IMR-90 (cell line): ENCODE measurements at regions not wholly inside any gene's neighbourhood (a gene's known extent, or its start where the extent isn't known, plus 50 kb on each side); places are given as distances from the start of the nearest gene placed in this dataset.

Experiments used
- ATAC-seq: fragments of 200-7000 bp; cut with Tn5 transposase; 2 replicates; pipeline ENCODE4 v1.9.1; 2020; ENCODE audit warnings: low read depth, mild to moderate bottlenecking, moderate library complexity
- BruUV-seq: library from RNA; stranded (reverse); fragments of 400-500 nt; replicated peaks from 2 replicates; lab custom pipeline; 2021; lab: Mats Ljungman, UMichigan
- CTCF ChIA-PET: fragments of 300-600 bp; formaldehyde crosslinking; extraction: SDS; loops from one replicate; lab custom pipeline; 2021; ENCODE audit warnings: antibody characterized with exemption; lab: Yijun Ruan, JAX
- POLR2A ChIA-PET: fragments of 300-600 bp; sonication (Branson Sonifier 250); formaldehyde crosslinking; loops from one replicate; lab custom pipeline; 2022; ENCODE audit warnings: antibody characterized with exemption; ENCODE audit not compliant: unreplicated experiment; lab: Charles Lee
- DNase-seq: peaks from one replicate; pipeline ENCODE4 v3.0.0; 2013
- H2AFZ ChIP-seq: replicated peaks from 2 replicates; pipeline ENCODE3; 2013; ENCODE audit warnings: low read length, mild to moderate bottlenecking; ENCODE audit not compliant: poor library complexity
- H2AK5ac ChIP-seq: 2 replicates; pipeline ENCODE4 v1.6.1; 2013; ENCODE audit warnings: low read depth, low read length, inconsistent platforms
- H2AK9ac ChIP-seq: replicated peaks from 2 replicates; pipeline ENCODE3; 2013; ENCODE audit warnings: mild to moderate bottlenecking, low read depth, low read length, moderate library complexity; ENCODE audit not compliant: poor library complexity
- H2BK120ac ChIP-seq: 2 replicates; pipeline ENCODE4 v1.6.1; 2013; ENCODE audit warnings: low read depth, low read length, inconsistent platforms
- H2BK15ac ChIP-seq: 3 replicates; pipeline ENCODE4 v1.6.1; 2013; ENCODE audit warnings: low read depth, low read length, inconsistent platforms
- H2BK20ac ChIP-seq: 2 replicates; pipeline ENCODE4 v1.6.1; 2013; ENCODE audit warnings: low read depth, mild to moderate bottlenecking, inconsistent platforms, low read length, moderate library complexity
- H2BK5ac ChIP-seq: 2 replicates; pipeline ENCODE4 v1.6.1; 2013; ENCODE audit warnings: mild to moderate bottlenecking, low read depth, low read length, inconsistent platforms; ENCODE audit not compliant: poor library complexity, severe bottlenecking
- H3K14ac ChIP-seq: replicated peaks from 2 replicates; pipeline ENCODE4 v1.6.1; 2013; ENCODE audit warnings: low read depth, low read length, inconsistent platforms
- H3K18ac ChIP-seq: 2 replicates; pipeline ENCODE4 v1.6.1; 2013; ENCODE audit warnings: low read depth, low read length, control low read depth
- H3K23ac ChIP-seq: 2 replicates; pipeline ENCODE4 v1.6.1; 2013; ENCODE audit warnings: low read depth, low read length, inconsistent platforms
- H3K27ac ChIP-seq: 2 replicates; pipeline ENCODE4 v1.5.1; 2013; ENCODE audit warnings: mild to moderate bottlenecking, control low read depth, low read length; ENCODE audit not compliant: insufficient read depth
- H3K27me3 ChIP-seq: 2 replicates; pipeline ENCODE4 v1.6.1; 2013; ENCODE audit warnings: low read length; ENCODE audit not compliant: control insufficient read depth, insufficient read depth
- H3K36me3 ChIP-seq: 2 replicates; pipeline ENCODE4 v1.6.1; 2013; ENCODE audit warnings: low read length, mixed read lengths; ENCODE audit not compliant: control insufficient read depth, insufficient read depth
- H3K4ac ChIP-seq: 2 replicates; pipeline ENCODE4 v1.6.1; 2013; ENCODE audit warnings: low read depth, low read length, inconsistent platforms
- H3K4me1 ChIP-seq: 2 replicates; pipeline ENCODE4 v1.6.1; 2013; ENCODE audit warnings: low read length, mixed read lengths; ENCODE audit not compliant: control insufficient read depth, insufficient read depth
- H3K4me2 ChIP-seq: 2 replicates; pipeline ENCODE4 v1.6.1; 2013; ENCODE audit warnings: low read depth, mild to moderate bottlenecking, control low read depth, low read length, moderate library complexity
- H3K4me3 ChIP-seq: 2 replicates; pipeline ENCODE4 v1.5.1; 2013; ENCODE audit warnings: low read depth, mild to moderate bottlenecking, control low read depth, low read length, moderate library complexity; ENCODE audit not compliant: insufficient read depth
- H3K56ac ChIP-seq: 2 replicates; pipeline ENCODE4 v1.6.1; 2013; ENCODE audit warnings: low read length, inconsistent platforms; ENCODE audit not compliant: insufficient read depth; ENCODE audit errors: extremely low read depth
- H3K79me1 ChIP-seq, 2 experiments: 2 replicates each; pipeline ENCODE4 v1.6.1; 2013; ENCODE audit warnings: low read length in 2 of 2, inconsistent platforms in 1 of 2, low read depth in 1 of 2
- H3K9ac ChIP-seq: 2 replicates; pipeline ENCODE4 v1.6.1; 2013; ENCODE audit warnings: low read depth, low read length, control low read depth
- H3K9me1 ChIP-seq: 2 replicates; pipeline ENCODE4 v1.6.1; 2013; ENCODE audit warnings: low read length, inconsistent platforms; ENCODE audit not compliant: insufficient read depth
- H3K9me3 ChIP-seq: 2 replicates; pipeline ENCODE4 v1.6.1; 2013; ENCODE audit warnings: low read length; ENCODE audit not compliant: control insufficient read depth, insufficient read depth
- H4K20me1 ChIP-seq: 2 replicates; pipeline ENCODE4 v1.6.1; 2013; ENCODE audit warnings: low read length, inconsistent platforms; ENCODE audit not compliant: insufficient read depth
- H4K5ac ChIP-seq: 2 replicates; pipeline ENCODE4 v1.6.1; 2013; ENCODE audit warnings: mild to moderate bottlenecking, low read depth, low read length, control low read depth
- H4K8ac ChIP-seq, 2 experiments: 2 replicates each; pipeline ENCODE4 v1.6.1; 2013; ENCODE audit warnings: low read depth in 2 of 2, low read length in 2 of 2, control low read depth in 1 of 2, inconsistent platforms in 1 of 2
- H4K91ac ChIP-seq: 2 replicates; pipeline ENCODE4 v1.6.1; 2013; ENCODE audit warnings: low read depth, low read length, inconsistent platforms; ENCODE audit not compliant: insufficient read depth
- CTCF ChIP-seq: conservative IDR thresholded peaks from 2 replicates; pipeline ENCODE4 v1.5.1; 2012; ENCODE audit warnings: mild to moderate bottlenecking, low read depth, low read length, improper control_type of control experiment
- ELK1 ChIP-seq: fragments of 150-350 bp; IDR thresholded peaks from 2 replicates; pipeline ENCODE4 v1.6.1; 2016; ENCODE audit warnings: low read depth, mild to moderate bottlenecking, low read length, moderate library complexity, borderline replicate concordance
- MXI1 ChIP-seq: IDR thresholded peaks from 2 replicates; pipeline ENCODE4 v1.6.1; 2012; ENCODE audit warnings: low read depth, mild to moderate bottlenecking, low read length, moderate library complexity, borderline replicate concordance
- POLR2A ChIP-seq: IDR thresholded peaks from 2 replicates; pipeline ENCODE4 v1.6.1; 2012; ENCODE audit warnings: mild to moderate bottlenecking, low read depth, low read length
- RFX5 ChIP-seq: IDR thresholded peaks from 2 replicates; pipeline ENCODE4 v1.8.0; 2012; ENCODE audit warnings: low read depth, mild to moderate bottlenecking, low read length, moderate library complexity
- USF2 ChIP-seq: fragments of 150-350 bp; IDR thresholded peaks from 2 replicates; pipeline ENCODE4 v1.6.1; 2017; ENCODE audit warnings: mild to moderate bottlenecking, antibody characterized with exemption, low read length, low read depth
- WGBS, 2 experiments: methylation state at CpG; one replicate each; pipeline versions ENCODE4 v1.1.5 to v1.1.7; 2013; ENCODE audit warnings: missing lambda C conversion rate in 2 of 2; ENCODE audit not compliant: insufficient read length in 1 of 2; ENCODE audit errors: extremely low coverage in 2 of 2; 5-methylcytosine and 5-hydroxymethylcytosine counted together
- dilution Hi-C: fragments of 300-500 bp; cut with HindIII; formaldehyde crosslinking; loops from one replicate; pipeline ENCODE4 v1.14.3; 2018; ENCODE audit warnings: low sequenced_read_pairs; ENCODE audit not compliant: unreplicated experiment
- in situ Hi-C: fragments of 300-500 bp; cut with MboI; formaldehyde crosslinking; loops from 3 replicates; pipeline ENCODE4 v1.14.3; 2019; ENCODE audit warnings: low sequenced_read_pairs, inconsistent platforms, mixed read lengths
- intact Hi-C: fragments of 100-400 bp; cut with micrococcal nuclease; formaldehyde crosslinking; loops from 2 replicates; pipeline ENCODE4 v1.10.0; 2022

GRCh38 chr3:80688814-80689213 lies 921.0 kb upstream of the ROBO1 start:
- Histone ChIP-seq H2AFZ (no peak overlapping the region), H3K23ac (no peak overlapping the region), H3K4ac (no peak overlapping the region), H4K5ac (no peak overlapping the region), H3K4me1 (no peaks in the 10 kb centered on the region), H2AK5ac (no peak overlapping the region), H2AK9ac (no peak overlapping the region), H2BK120ac (no peak overlapping the region), H3K36me3 (no peaks in the 10 kb centered on the region), H2BK15ac (no peak overlapping the region), H3K14ac (no peak overlapping the region), H3K9me1 (no peaks in the 10 kb centered on the region), H3K27ac (no peak overlapping the region), H2BK5ac (no peak overlapping the region), H3K9me3 (no peaks in the 10 kb centered on the region), H3K56ac (no peak overlapping the region), H3K18ac (no peak overlapping the region), H3K4me2 (no peak overlapping the region), H4K91ac (no peak overlapping the region), H3K27me3 (no peaks in the 10 kb centered on the region), H2BK20ac (no peak overlapping the region), H4K8ac (no peak overlapping the region), H3K4me3 (no peak overlapping the region), H3K9ac (no peak overlapping the region), H3K79me1 (no peaks in the 10 kb centered on the region), H4K20me1 (no peaks in the 10 kb centered on the region)
- BruUV-seq = no TSS peak
- DNase-seq = no peak
- POLR2A ChIA-PET = no interaction called here
- CTCF ChIA-PET = no interaction called here
- no peak for TF ChIP-seq ELK1
- 0 out of 2 replicates have a peak, but pooled peaks have one; percentile 24 for TF ChIP-seq CTCF
- no peak for TF ChIP-seq MXI1
- TF ChIP-seq RFX5 = no peak
- TF ChIP-seq USF2 = no peak
- TF ChIP-seq POLR2A = no peak
- intact Hi-C loops = no loop called here
- in situ Hi-C loops = no loop called here
- no peak for ATAC-seq
- dilution Hi-C loops = no loop called here
- WGBS, 2 experiments = no CpG with 5 or more reads among the region's 2 CpGs
